VCaP (cell line): ENCODE measurements at regions not wholly inside any gene's neighbourhood (a gene's known extent, or its start where the extent isn't known, plus 50 kb on each side); places are given as distances from the start of the nearest gene placed in this dataset.

Experiments
- H3K27ac ChIP-seq: fragments of 450-650 bp; 2 replicates; pipeline ENCODE4 v1.5.1; 2017
- TF ChIP-seq, protein P1 (sequence below): fragments of 450-650 bp; conservative IDR thresholded peaks from 2 replicates; pipeline ENCODE4 v1.5.1; 2017; ENCODE audit warnings: mild to moderate bottlenecking, moderate library complexity

DNA sequence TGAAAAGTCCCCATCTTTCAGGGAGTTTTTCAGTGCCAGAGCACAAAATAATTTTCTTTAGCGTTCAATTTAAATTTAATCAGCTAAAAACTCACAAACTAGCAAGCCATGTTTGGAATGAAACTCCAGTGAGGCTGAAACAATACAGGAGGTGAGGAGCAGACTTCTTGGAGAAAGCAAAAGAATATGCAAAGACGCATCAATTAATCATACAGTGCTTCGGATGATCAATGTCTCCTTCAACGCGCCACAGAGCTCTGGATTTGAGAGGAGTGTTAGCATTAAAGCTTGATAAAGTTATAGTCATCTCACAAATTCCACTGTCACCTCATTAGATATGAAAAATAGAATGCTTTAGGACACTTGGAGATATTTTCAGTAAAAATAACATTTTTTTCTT, 248.0 kb downstream of the WDR11 start:
- TF ChIP-seq, protein P1, sequence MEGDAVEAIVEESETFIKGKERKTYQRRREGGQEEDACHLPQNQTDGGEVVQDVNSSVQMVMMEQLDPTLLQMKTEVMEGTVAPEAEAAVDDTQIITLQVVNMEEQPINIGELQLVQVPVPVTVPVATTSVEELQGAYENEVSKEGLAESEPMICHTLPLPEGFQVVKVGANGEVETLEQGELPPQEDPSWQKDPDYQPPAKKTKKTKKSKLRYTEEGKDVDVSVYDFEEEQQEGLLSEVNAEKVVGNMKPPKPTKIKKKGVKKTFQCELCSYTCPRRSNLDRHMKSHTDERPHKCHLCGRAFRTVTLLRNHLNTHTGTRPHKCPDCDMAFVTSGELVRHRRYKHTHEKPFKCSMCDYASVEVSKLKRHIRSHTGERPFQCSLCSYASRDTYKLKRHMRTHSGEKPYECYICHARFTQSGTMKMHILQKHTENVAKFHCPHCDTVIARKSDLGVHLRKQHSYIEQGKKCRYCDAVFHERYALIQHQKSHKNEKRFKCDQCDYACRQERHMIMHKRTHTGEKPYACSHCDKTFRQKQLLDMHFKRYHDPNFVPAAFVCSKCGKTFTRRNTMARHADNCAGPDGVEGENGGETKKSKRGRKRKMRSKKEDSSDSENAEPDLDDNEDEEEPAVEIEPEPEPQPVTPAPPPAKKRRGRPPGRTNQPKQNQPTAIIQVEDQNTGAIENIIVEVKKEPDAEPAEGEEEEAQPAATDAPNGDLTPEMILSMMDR = no peak
- no peak overlapping the region for H3K27ac ChIP-seq

DNA sequence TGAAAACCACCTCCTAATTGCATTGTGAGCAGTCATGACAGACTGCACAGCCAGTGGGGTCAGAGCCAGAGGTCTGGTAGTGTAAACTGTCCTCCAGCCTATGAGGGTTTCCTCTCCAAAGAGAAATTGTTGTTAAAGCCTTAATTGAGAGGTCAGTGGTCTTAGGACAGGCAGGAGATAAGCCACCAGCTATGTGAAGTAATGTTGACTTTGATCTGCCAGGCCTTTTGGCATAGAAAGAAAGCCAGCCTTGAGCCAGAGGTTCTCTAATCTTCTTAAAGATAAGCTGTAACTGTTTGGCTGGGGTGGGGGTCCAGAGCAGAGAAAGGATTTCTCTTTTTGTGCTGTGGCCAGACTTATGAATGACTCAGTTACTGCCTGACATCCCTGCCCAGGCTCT, 248.4 kb downstream of the WDR11 start:
- TF ChIP-seq, protein P1 = no peak
- H3K27ac ChIP-seq = no peak overlapping the region

DNA sequence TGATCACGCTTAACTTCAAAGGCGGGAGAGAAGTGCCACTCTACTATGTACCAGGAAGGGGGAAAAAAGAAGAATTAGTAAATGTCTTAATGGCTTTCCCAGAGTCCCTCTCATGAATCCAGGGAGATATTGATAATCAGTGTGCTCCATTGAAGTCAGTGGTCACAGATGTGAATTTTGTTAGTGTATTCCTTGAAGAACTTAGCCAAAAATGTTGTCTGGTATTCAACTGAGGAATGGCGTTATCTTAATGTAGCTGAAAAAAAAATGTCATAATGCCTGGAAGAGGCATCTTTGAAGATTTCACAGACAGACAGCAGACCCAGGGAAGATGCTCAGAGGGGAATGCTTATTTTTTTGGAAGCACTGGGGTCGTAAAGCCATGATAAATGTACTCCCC, 250.4 kb downstream of the WDR11 start:
- TF ChIP-seq, protein P1 = no peak
- no peak overlapping the region for H3K27ac ChIP-seq

DNA sequence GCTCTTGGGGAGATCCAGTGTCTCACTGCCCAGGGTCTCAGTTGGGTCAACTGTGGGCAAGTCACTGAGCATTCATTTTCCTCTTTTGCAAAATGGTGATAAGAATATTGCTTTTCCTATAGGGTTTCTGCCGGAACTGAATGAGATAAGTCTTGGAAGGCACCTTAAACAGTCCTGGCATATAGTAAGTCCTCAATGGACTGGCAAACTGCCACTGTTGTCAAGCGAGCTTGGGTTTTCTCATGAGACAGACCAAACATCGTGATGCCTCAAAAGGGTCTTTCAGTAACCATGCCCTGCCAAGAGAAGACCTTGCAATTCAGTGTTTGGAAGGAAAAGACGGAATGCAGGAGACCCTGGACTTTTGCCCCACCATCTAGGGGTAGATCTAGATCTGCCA, 251.5 kb downstream of the WDR11 start:
- TF ChIP-seq, protein P1 = no peak
- no peak overlapping the region for H3K27ac ChIP-seq

DNA sequence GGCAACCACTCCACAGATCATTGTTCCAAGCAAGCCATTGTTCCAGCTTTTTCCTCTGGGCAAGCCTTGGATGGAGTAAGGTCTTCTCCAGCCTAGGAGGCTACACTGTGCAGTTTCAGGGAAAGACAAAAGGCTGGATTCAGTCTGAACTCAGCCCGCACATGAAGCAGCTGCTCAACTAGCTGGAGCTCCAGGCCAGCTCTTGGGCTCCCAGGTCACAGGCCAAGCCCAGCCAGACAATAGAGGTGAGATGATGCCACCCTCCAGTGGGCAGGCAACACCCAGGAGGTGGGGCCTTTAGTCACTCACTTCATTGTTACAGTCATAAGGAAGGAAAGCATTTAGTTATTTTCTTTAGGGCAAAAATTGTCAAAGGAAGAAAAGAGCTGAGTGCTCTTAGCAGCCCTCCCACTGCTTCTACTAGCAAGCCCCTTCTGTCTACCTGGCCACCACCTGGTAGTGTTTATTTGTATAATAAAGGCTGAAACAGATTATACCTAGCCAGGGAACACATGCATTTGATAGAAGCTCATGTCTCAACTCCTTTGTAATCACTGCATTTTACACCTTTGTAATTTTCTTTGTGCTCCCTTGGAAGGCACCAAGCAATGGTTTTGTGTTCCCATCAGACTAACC, 253.4 kb downstream of the WDR11 start:
- no peak overlapping the region for H3K27ac ChIP-seq
- TF ChIP-seq, protein P1 = no peak

DNA sequence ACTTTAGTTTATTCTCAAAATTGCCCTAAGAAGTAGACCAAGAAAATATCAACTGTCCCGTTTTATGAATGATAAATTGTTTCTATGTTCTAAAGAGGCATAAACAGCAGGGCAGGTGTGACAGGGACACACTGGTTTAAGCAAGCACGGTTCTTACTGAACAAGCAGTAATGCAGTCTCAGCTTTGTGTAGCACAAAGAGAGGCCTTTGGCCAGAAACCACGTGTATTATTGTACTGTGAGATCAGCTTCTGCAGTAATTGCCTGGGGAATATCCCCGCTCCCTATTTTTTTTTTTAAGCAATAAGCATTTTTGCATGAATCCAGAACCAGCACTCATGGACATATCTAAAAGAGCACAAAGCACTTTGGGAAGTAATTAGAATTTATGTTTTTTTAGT, 255.4 kb downstream of the WDR11 start:
- TF ChIP-seq, protein P1 = no peak
- H3K27ac ChIP-seq = no peak overlapping the region

DNA sequence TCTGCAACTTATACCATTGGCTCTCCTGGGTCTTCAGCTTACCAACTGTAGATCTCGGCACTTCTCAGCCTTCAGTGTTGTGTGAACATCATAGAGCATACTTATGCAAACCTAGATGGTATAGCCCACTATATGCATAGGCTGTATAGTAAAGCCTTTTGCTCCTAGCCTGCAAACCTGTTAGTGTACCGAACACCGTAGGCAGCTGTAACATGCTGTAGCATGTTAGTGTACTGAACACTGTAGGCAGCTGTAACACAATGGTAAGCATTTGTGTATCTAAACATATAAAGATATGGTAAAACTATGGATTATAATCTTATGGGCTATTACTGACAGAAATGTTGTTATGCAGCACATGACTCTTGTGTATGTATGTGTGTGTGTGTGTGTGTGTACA, 256.9 kb downstream of the WDR11 start:
- TF ChIP-seq, protein P1 = no peak
- no peak overlapping the region for H3K27ac ChIP-seq
